B cell (primary cell): ENCODE measurements at regions not wholly inside any gene's neighbourhood (a gene's known extent, or its start where the extent isn't known, plus 50 kb on each side); places are given as distances from the start of the nearest gene placed in this dataset.

Experiments used
- ATAC-seq: fragments of 200-7000 bp; cut with Tn5 transposase; one replicate; pipeline ENCODE4 v1.10.0; 2021; ENCODE audit warnings: low read depth, mild to moderate bottlenecking, moderate number of reproducible peaks, moderate library complexity
- CTCF ChIA-PET: fragments of 350-600 bp; sonication (Branson Sonifier 250); formaldehyde crosslinking; loops from one replicate; lab custom pipeline; 2021; ENCODE audit warnings: antibody characterized with exemption, inconsistent platforms; lab: Charles Lee
- POLR2A ChIA-PET: fragments of 350-600 bp; sonication (Branson Sonifier 250); formaldehyde crosslinking; loops from one replicate; lab custom pipeline; 2021; ENCODE audit warnings: antibody characterized with exemption; lab: Charles Lee
- DNase-seq: peaks from one replicate; pipeline ENCODE4 v3.0.0; 2013
- H2AFZ ChIP-seq: 2 replicates; pipeline ENCODE4 v1.6.1; 2012; ENCODE audit warnings: mild to moderate bottlenecking, low read depth, low read length; ENCODE audit not compliant: insufficient read depth, poor library complexity, severe bottlenecking
- H3K27ac ChIP-seq, 2 donors: 1 replicate in 1 of 2; 2 replicates in 1 of 2; pipeline ENCODE4 v1.5.1; 2012 to 2013; ENCODE audit warnings: low read length in 2 of 2, mild to moderate bottlenecking in 2 of 2, moderate library complexity in 1 of 2
- H3K27me3 ChIP-seq, 4 experiments: fragments of 200-600 bp in 1 of 4; sonication (generic) in 1 of 4; replicated peaks in 1 of 4; 1 replicate in 2 of 4; 2 replicates in 2 of 4; pipeline versions ENCODE4 v1.6.1 to v1.7.0; 2013 to 2016; ENCODE audit warnings: low read length in 3 of 4, mild to moderate bottlenecking in 2 of 4, mixed read lengths in 1 of 4, moderate library complexity in 1 of 4; ENCODE audit not compliant: insufficient read depth in 4 of 4, control insufficient read depth in 3 of 4; ENCODE audit errors: control extremely low read depth in 1 of 4
- H3K36me3 ChIP-seq, 2 experiments: replicated peaks in 1 of 2; 1 replicate in 1 of 2; 2 replicates in 1 of 2; pipeline versions ENCODE4 v1.6.1 to v1.7.1; 2013; ENCODE audit warnings: low read length in 1 of 2; ENCODE audit not compliant: insufficient read depth in 2 of 2, control insufficient read depth in 1 of 2; ENCODE audit errors: control extremely low read depth in 1 of 2, extremely low read depth in 1 of 2
- H3K4me1 ChIP-seq, 2 donors: fragments of 200-600 bp in 1 of 2; sonication (generic) in 1 of 2; 1 replicate in 1 of 2; 2 replicates in 1 of 2; pipeline versions ENCODE4 v1.5.1 to v1.6.1; 2013 to 2017; ENCODE audit warnings: low read length in 2 of 2; ENCODE audit not compliant: control insufficient read depth in 2 of 2, insufficient read depth in 2 of 2
- H3K4me2 ChIP-seq: replicated peaks from 2 replicates; pipeline ENCODE3; 2012; ENCODE audit warnings: mild to moderate bottlenecking, low read depth, low read length; ENCODE audit not compliant: poor library complexity, severe bottlenecking
- H3K4me3 ChIP-seq, 5 experiments: fragments of 200-600 bp in 1 of 5; sonication (generic) in 1 of 5; 1 replicate in 3 of 5; 2 replicates in 2 of 5; pipeline versions ENCODE4 v1.5.1 to v1.7.0; 2011 to 2016; ENCODE audit warnings: low read length in 4 of 5, mild to moderate bottlenecking in 4 of 5, low read depth in 2 of 5, control low read depth in 1 of 5, moderate library complexity in 1 of 5; ENCODE audit not compliant: insufficient read depth in 1 of 5; ENCODE audit errors: control extremely low read depth in 1 of 5, extremely low read depth in 1 of 5
- H3K79me2 ChIP-seq: fragments of 200-600 bp; sonication (generic); one replicate; pipeline ENCODE4 v1.6.0; 2016; ENCODE audit warnings: low read length; ENCODE audit not compliant: control insufficient read depth, insufficient read depth
- H3K9ac ChIP-seq: fragments of 200-600 bp; sonication (generic); 2 replicates; pipeline ENCODE4 v1.6.1; 2017; ENCODE audit warnings: mild to moderate bottlenecking, low read length, moderate library complexity
- H3K9me3 ChIP-seq, 3 donors: one replicate each; pipeline versions ENCODE4 v1.6.1 to v1.7.1; 2013; ENCODE audit warnings: low read length in 2 of 3; ENCODE audit not compliant: control insufficient read depth in 2 of 3, insufficient read depth in 1 of 3; ENCODE audit errors: control extremely low read depth in 1 of 3
- H4K20me1 ChIP-seq: 2 replicates; pipeline ENCODE4 v1.6.0; 2012; ENCODE audit warnings: mild to moderate bottlenecking, low read length; ENCODE audit not compliant: insufficient read depth, control insufficient read depth, poor library complexity, severe bottlenecking
- H3K27ac Mint-ChIP-seq: one replicate; pipeline ENCODE4 v1.8.0; 2021; ENCODE audit warnings: mixed read lengths
- H3K27me3 Mint-ChIP-seq: one replicate; pipeline ENCODE4 v1.8.0; 2021; ENCODE audit warnings: mixed read lengths
- H3K4me1 Mint-ChIP-seq: one replicate; pipeline ENCODE4 v1.8.0; 2021; ENCODE audit warnings: mixed read lengths
- H3K4me3 Mint-ChIP-seq: one replicate; pipeline ENCODE4 v1.8.0; 2021; ENCODE audit warnings: mixed read lengths
- H3K9me3 Mint-ChIP-seq: one replicate; pipeline ENCODE4 v1.8.0; 2022; ENCODE audit warnings: mixed read lengths; ENCODE audit not compliant: insufficient read depth
- CTCF ChIP-seq: fragments of 200-600 bp; IDR thresholded peaks from one replicate; pipeline ENCODE4 v1.8.0; 2022; ENCODE audit warnings: antibody characterized with exemption, mild to moderate bottlenecking
- EZH2 ChIP-seq: IDR thresholded peaks from 2 replicates; pipeline ENCODE4 v1.6.1; 2012; ENCODE audit warnings: borderline replicate concordance, low read depth, mild to moderate bottlenecking, moderate library complexity, low read length; ENCODE audit not compliant: insufficient read depth, poor library complexity, severe bottlenecking
- WGBS: methylation state at CpG from one replicate; pipeline ENCODE4 v1.1.5; 2013; ENCODE audit warnings: missing lambda C conversion rate; ENCODE audit not compliant: insufficient coverage; 5-methylcytosine and 5-hydroxymethylcytosine counted together
- intact Hi-C: fragments of 100-400 bp; cut with micrococcal nuclease; formaldehyde crosslinking; loops from one replicate; pipeline ENCODE4 v1.10.0; 2022

GRCh38 chr10:128734161-128734560 lies 607.9 kb upstream of the MKI67 start:
- WGBS: 91% methylated on average over 5 of the region's 5 CpGs
- Histone ChIP-seq H3K27me3 (no peaks in the 10 kb centered on the region), H3K4me2 (no peak overlapping the region), H4K20me1 (no peaks in the 10 kb centered on the region), H3K4me3 (no peak overlapping the region), H3K9me3 (peaks cover 0 to 3% (median 0%) of the 10 kb centered on the region in 3 donors), H3K79me2 (no peaks in the 10 kb centered on the region), H3K27ac (no peak overlapping the region), H2AFZ (no peak overlapping the region), H3K4me1 (no peaks in the 10 kb centered on the region), H3K36me3 (no peaks in the 10 kb centered on the region), H3K9ac (no peak overlapping the region)
- no peaks in the 10 kb centered on the region for H3K4me1 Mint-ChIP-seq
- H3K27me3 Mint-ChIP-seq: no peaks in the 10 kb centered on the region
- H3K27ac Mint-ChIP-seq: no peak overlapping the region
- intact Hi-C loops: no loop called here
- DNase-seq: no peak
- ChIA-PET POLR2A (no interaction called here), CTCF (no interaction called here)
- ATAC-seq: no peak
- TF ChIP-seq CTCF (no peak), EZH2 (no peak)
- no peaks in the 10 kb centered on the region for H3K9me3 Mint-ChIP-seq
- H3K4me3 Mint-ChIP-seq: no peak overlapping the region

- no peaks in the 10 kb centered on the region for H3K4me1 Mint-ChIP-seq
- TF ChIP-seq EZH2: no peak
- TF ChIP-seq CTCF: no peak
- no peak overlapping the region for H3K27ac ChIP-seq
- intact Hi-C loops: no loop called here
- no peaks in the 10 kb centered on the region for H3K27me3 ChIP-seq
- no peak overlapping the region for H2AFZ ChIP-seq
- H3K4me3 Mint-ChIP-seq: no peak overlapping the region
- ATAC-seq: no peak
- H3K27ac Mint-ChIP-seq: no peak overlapping the region
- WGBS: 98% methylated on average over 8 of the region's 9 CpGs
- no peak overlapping the region for H3K4me3 ChIP-seq
- peaks cover 0 to 3% (median 0%) of the 10 kb centered on the region in 3 donors for H3K9me3 ChIP-seq
- DNase-seq: no peak
- no peaks in the 10 kb centered on the region for H4K20me1 ChIP-seq
- no peaks in the 10 kb centered on the region for H3K4me1 ChIP-seq
- ChIA-PET POLR2A (no interaction called here), CTCF (no interaction called here)
- no peaks in the 10 kb centered on the region for H3K36me3 ChIP-seq
- H3K27me3 Mint-ChIP-seq: no peaks in the 10 kb centered on the region
- no peaks in the 10 kb centered on the region for H3K79me2 ChIP-seq
- no peak overlapping the region for H3K9ac ChIP-seq
- H3K9me3 Mint-ChIP-seq: no peaks in the 10 kb centered on the region
- H3K4me2 ChIP-seq: no peak overlapping the region
Measured at GRCh38 chr10:128734734-128735133, 608.5 kb upstream of the MKI67 start.
